GM21528 (cell line): ENCODE measurements at regions not wholly inside any gene's neighbourhood (a gene's known extent, or its start where the extent isn't known, plus 50 kb on each side); places are given as distances from the start of the nearest gene placed in this dataset.

Source experiments
- ATAC-seq: cut with Tn5 transposase; IDR thresholded peaks from one replicate; pipeline ENCODE4 v1.9.1; 2021; ENCODE audit warnings: mild to moderate bottlenecking, moderate library complexity; ENCODE audit not compliant: unreplicated experiment, low FRiP score

DNA sequence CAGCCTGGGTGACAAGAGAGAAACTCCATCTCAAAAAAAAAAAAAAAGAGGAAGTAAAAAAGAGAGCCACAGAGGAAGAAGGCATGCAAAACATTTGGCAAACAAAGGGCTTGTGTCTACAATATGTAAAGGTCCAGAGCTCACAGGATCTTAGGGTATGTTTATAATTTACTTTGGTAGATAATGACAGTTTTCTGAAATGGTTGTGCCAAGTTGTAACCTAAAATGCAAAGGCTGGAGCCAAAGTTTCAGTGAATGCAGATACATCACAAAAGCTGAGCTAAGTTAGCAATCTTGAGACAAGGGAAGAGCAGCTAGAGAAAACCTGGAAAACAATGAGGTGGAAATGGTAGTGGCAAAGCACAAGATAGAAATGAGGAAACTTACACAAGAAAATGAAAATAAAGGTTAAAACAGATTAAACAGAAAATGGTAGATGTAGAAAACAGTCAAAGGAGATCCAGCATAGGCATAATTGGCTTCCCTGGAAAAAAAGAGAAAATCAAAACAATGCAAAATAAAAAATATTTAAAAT, 77.5 kb upstream of the HK2 start:
- ATAC-seq: no peak

DNA sequence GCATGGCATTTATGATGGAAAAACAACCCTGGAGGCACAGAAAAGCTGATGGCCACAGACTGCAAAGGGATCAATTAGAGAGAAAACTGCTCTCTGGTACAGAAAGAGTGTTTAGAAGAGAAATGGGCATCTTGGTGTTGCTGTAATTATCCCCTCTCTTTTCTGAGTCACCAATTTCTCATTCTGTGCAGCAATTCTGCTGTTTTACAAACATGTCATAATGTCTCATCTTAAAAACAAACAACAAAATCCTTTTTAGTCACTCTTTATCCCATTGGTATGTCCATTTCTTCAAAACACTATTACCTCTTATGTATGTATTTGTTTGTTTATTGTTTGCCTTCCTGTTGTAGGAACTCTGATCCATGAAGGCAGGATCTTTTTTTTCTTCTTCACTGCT, 73.9 kb upstream of the HK2 start:
- no peak for ATAC-seq

DNA sequence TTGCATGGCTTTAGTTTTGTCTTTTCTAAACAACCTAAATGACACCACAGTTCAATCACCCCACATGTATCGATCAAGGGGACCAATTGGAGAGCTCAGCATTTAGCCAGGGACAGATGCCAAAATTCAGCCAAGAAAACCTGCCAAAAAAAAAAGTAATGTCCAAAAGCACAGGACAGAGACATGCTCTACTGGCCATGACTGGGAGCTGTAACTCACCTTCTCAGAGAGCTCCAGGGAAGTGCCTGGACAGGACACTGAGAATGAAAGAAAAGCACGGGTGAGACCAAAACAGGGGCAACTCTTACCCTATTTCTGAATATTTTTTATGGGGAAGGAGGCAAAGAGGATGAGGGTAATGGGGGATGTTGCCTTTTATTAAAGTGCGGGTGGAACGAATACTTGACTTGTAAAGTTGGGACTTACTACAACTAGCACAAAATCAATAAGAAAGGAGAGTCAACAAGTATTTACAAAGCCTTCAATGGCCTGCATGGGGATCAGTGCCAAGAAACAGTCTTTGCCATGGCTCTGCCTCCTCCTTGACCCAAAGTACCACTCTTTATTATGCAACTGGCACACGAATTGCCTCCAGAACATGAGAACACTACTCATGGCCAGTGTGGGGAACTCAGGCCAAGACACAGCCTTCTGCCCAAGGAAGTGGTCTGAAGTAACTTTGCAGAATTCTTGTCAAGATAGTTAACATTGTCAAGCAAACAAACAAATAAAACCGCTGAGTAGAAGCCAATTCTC, 72.9 kb upstream of the HK2 start:
- no peak for ATAC-seq

DNA sequence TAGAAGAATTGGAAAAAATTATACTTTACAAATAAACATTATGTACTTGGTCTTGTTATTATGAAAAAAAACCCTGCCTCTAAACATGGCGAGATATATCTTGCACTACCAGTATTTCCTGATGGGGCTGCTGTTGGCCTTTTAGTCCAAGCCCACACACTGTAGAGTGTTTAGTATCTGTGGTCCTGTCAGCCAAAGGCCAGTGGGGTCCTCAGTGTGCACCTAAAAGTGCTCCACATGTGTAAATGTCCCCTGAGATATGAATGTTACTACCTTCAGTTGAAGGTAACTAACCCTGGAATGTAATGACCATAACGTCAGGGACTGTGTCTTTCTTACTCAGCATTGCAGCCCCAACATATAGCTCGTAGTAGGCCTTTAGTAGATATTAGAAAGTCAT, 71.1 kb upstream of the HK2 start:
- ATAC-seq: no peak

DNA sequence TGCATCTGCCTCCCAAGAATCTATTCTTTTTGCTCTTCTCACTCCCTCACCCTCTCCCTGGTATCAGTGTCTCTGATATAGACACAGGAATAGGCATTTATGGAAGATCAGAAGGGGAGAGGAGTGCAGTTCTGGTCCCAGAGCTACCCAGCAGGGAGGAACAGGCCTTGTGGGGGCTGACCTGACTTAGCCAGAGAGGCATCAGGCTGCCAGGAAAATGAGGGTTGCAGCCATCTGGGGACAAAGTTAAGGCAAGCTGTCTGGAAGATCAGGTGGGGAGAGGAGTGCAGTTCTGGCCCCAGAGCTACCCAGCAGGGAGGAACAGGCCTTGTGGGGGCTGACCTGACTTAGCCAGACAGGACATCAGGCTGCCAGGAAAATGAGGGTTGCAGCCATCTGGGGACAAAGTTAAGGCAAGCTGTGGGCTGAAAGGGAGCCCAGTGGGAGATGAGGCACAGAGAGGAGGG, 69.9 kb upstream of the HK2 start:
- no peak for ATAC-seq

DNA sequence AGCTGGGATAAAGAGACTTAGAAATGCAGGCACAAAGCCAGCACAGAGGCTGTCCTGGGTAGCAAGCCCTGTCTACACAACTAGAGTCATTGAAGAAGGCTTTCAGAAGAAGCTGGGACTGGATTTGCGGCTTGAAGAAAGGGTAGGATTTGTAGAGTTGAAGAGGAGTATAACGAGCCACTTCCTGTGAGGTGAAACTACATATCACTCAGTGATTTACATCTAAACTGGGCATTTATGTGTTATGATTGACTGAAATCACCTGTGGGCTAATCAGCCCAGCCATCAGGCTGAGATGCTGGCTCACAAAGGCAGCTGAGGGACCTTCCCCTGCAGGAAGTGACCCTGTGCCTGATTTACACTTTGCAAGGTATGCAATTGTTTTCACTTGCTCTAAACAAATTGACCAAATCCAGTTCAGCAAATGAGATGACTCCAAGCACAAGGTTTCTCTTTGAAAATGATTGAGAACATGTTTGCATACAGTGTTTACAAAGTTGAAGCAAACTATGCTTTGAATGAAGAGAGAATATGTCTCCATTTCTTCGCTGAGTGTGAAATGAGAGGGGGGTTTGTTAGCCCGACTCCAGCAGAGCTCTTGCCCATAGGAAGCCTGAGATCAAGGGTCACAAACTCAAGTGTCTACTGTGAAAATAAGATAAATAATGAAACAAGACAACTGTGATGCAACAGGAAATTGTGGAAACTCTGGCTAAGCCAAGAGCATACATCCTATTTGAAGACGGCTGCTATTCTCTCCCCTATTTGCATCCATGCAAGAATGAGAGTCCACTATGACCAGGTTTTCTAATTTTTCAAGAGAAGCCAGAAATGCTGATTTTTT, 69.3 kb upstream of the HK2 start:
- no peak for ATAC-seq

DNA sequence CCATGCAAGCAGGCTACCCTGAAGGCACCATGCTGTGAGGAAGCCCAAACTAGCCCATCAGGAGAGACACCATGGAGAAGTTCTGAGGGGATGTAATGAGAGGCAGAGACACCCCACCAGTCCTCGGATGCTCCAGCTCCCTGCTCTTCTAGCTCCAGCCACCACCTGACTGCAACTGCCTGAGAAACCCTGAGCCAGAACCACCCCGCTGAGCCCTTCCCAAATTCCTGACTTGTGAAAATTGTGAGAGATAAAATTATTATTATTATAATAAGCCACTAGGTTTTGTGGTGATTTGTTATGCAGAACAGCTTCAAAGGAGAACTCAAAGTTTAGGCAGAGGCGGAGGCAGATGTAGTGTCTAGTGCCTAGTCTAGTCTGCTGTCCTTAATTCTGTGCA, 67.1 kb upstream of the HK2 start:
- ATAC-seq: no peak

DNA sequence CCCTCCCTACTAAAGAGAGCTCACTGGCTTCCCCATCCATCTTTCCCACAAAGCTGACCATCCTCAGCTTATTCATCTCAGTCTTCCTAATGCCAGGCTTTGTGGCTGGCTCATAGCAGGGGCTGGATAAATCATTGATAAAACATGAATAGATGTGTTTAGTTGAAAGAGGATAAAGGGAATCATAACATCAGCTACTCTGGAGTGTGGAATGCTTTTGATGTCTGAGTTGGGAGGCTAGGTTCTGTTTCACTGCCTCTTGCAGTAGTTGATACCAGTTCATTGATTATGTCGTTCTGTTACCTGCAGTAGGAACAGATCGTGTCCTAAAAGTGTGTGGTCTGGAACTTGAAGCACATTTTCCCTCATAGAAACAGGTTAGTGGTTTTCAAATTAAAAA, 66.3 kb upstream of the HK2 start:
- no peak for ATAC-seq

DNA sequence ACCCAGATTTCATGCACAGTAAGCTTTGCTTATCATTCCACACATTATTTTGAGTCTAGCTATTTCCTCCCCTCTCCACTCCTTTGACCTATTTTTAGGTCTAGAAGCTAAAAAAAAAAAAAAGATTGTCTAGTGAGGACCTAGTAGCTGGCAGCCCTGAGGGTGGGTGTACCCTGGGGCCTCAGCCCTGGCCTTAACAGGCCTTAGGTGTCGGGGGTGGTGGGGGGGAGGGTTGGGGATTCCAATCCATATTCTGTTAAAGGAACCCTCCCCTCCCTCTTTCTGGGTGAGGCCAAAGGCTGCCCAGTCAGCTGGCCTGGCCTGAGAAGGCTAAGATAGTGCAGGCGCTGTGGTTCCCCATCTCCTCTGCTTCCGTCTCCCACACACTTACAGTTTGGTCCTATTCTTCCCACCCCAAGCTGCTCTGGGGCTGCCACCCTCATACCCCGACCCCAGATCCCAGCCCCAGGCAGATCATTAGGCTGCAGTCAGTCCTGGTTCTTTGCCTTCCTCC, 65.5 kb upstream of the HK2 start:
- no peak for ATAC-seq

DNA sequence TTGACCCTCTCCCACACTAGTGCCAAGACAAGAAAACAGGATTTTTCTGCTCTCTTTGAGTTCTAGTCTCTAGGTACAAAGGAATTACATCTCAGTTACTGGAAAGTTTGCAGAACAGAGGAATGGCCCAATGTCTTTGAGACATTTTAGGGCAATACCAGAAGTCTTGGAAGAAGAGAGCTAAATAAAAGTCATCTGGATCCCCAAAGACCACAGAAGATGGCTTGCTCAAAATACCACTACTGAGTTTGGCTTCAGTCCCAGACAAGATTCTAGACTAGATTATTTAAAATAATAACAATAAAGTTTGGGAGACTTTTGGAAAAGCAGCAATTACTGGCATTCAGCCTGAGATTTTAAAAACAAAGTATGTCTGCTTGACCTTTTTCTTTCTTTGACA, 61.9 kb upstream of the HK2 start:
- no peak for ATAC-seq

DNA sequence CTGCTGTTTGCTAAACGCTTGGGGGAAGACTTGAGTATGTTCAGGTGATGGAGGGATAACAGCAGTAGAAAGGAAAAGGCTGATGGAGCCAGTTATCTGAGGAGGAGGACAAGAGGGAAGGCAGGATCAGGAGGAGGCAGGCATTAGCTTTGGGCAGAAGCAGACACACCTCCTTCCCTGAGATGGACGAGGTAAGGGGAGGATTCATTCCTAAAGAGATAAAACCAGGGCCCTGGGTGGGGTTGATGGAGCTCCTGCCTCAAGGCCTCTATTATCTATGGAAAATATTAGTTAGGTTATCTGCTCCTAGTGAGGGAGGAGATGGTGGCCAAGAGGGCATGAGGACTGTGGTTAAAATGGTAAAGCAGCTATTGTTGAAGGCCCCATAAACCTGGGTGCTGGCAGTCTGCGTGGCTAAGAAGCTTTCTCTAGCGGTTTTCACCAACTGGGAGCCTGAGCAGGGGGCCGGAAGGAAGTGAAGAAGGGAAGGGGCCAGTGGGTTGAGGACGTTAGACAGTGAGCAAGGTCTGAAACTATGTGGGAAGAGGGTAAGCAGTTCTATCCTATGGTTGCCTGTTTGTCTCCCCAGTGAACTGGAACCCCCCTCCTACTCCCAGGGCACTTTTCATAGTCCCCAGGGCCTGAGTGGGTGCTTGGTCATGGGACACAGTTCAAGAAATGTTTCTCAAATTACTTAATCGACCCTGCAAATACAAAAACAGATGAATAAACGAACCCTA, 56.6 kb upstream of the HK2 start:
- ATAC-seq: peak; percentile 72

DNA sequence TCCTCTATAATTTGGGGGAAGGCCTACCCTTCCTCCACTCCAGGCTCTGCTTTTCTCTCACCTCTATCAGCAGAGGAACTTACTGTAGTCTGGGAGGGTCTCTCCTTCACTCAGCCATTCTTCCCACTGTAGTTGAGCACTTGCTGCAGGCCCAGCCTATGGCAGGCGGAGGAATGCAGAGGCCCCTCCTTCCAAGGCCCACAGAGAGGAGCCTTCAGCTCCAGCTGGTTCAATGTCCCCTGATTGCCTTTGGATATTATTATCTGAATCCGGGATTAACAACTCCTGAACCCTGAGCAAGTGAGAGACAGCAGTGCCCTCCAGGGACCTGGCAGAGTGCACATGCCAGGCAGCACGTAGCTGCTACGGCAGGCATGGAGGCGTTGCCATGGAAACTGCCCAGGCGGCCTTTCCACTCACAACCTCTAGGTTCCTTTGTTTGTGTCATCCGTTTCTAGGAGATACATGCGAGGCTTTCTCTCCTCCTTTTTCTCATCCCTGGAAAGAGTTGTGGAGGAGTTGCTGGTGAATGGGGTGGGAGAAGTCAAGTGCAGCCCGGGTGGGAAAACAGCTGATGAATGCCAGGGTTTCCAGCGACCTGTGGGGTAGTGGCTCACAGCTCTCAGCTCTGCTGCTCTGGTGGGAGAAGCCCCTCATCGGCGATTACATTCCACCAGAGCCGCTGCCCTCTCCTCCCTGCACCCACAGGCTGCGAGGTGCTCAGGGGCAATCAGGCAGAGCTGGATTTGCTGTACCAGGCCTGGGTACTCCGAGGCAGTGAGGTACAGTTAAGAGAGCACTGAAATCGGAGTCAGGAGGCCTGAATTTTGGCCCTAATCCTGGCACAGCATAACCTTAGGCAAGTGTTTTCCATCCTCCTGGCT, 55.3 kb upstream of the HK2 start:
- no peak for ATAC-seq

DNA sequence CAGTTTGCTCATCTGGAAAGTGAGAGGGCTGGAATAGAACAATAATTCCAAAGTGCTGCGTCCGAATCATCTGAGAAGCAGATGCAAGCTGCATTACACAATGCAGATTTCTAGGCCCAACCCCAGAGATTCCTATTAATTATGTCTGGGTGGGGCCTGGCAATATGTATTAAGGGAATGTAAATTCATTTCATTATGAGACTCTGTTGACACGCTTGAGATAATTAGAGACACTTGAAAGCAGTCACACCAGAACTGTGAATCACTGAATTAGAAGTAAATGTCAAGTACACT, 54.7 kb upstream of the HK2 start:
- ATAC-seq: no peak

DNA sequence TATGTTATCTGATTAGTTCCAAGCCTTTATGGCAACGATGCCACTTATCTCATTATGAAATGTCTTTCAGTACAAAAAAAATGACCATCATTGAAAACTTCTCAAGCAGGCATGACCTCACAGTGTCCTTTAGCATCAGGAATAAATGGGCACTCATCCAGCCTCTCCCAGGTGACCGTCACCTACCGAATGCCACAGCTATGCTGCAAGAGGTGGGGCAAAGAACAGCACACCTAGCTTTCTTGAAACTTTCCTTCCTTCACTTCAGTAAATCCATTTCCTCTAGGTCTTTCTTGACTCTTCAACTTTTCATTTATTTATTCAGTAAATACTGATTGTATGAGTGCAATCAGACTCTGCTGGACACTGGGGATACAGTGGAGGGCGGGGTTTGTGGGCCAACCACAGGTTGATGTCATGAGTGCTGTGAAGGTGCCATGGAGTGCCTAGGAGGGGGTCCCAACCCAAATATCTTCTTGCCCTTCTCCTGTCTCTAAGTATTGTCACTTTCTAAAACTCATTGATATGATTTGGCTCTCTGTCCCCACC, 54.3 kb upstream of the HK2 start:
- ATAC-seq: no peak
